Right renal pelvis (tissue), 4 donors: ENCODE measurements at regions not wholly inside any gene's neighbourhood (a gene's known extent, or its start where the extent isn't known, plus 50 kb on each side); places are given as distances from the start of the nearest gene placed in this dataset.
A peak's percentile ranks its signal among the peaks of the same experiment; 100 is the strongest.

Experiments
- DNase-seq, 4 donors: peaks; one replicate each; pipeline ENCODE4 v3.0.0-alpha.2; 2013; ENCODE audit warnings: low read depth in 4 of 4, low spot score in 3 of 4, missing footprints in 1 of 4

DNA sequence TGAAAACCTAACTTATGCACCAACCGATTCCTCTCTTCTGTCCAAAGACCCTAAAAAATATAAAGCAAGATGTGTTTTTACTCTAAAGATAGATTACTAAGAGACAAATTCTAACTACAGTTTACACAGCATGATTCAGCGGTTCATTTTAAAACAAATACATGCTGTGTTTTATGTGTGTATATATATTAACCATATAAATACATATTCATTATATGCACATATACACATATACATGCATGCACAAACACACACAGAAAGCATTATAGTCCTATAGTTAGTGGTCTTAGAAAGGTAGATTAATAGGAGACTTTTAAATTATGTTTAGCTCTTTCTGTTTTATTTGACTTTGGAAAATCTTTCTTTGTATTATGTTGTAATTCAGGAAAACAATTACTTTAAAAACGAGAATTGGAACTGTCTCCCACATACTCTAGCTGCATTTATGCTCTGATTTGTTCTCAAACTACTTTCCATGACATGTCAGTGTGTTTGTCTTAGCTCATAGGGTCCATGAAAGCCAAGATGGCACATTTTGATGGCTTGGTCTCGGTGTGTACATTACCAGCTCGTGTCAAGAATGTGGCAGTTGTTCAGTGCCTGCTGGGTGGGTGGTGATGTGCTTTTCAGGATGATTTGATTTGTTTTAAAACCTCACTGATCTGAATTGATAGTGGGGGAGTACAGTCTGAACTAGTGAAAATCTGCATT is 548.8 kb upstream of the SALL1 start:
- no peak for DNase-seq

- no peak for DNase-seq
These were observed 547.6 kb upstream of the SALL1 start for GRCh38 chr16:51698647-51699046.

- no peak for DNase-seq
These were observed 546.4 kb upstream of the SALL1 start for GRCh38 chr16:51697454-51697853.

DNA sequence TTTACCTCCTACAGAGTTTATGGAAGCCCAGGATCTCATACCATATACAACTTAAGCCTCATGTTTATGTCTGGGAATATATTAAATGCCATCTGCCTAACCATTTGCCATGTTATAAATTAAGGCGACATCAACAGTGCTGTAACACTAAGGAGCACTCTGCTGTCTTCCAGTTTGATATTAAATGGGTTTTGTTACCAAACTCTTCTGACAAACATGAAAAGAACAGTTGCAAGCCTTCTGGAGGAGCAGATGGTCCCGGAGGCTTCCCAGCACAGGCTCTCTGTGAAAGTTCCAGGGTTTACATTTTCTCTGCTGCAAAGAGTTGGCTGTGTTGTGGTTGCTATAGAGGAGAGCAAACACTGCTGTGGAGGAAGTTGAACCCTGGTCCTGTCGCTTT is 545.3 kb upstream of the SALL1 start:
- no peak for DNase-seq

- no peak for DNase-seq
These were observed 540.0 kb upstream of the SALL1 start for GRCh38 chr16:51691109-51691508.

DNA sequence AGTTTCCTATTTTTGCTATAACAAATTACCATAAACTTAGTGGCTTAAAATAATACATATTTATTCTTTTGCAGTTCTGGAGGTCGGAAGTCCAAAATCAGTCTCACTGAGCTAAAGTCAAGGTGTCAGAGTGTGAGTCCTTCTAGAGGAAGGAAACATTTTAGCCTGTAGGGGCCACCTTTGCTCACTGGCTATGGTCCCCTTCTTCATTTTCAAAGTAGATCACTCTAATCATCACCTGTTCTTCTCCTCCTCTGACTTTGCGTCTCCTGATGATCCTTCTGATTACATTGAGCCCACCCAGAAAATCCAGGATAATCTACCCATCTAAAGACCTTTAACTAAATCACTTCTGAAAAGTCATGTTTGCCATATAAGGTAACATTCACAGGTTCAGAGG is 534.4 kb upstream of the SALL1 start:
- DNase-seq, result no peak

DNA sequence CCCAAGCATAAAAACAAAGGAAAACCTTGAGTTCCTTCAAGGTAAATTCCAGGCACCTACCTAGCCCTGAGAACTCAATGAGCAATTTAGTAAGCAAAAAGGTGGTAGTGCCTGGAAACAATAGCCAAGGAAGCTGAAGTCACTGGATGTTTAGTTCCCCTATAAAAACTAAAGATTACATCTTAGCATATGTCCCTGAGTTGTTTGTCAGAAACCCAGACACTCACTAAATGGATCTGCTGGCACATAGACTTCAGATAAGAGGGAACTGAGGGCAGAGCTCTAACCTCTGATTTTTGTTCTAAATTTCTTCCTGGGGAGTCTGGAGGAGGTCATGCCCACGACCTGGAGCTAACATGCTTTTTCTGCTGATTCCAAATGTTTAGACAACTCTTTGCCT is 532.8 kb upstream of the SALL1 start:
- no peak for DNase-seq

- no peak for DNase-seq
These were observed 531.8 kb upstream of the SALL1 start for GRCh38 chr16:51682905-51683304.

DNA sequence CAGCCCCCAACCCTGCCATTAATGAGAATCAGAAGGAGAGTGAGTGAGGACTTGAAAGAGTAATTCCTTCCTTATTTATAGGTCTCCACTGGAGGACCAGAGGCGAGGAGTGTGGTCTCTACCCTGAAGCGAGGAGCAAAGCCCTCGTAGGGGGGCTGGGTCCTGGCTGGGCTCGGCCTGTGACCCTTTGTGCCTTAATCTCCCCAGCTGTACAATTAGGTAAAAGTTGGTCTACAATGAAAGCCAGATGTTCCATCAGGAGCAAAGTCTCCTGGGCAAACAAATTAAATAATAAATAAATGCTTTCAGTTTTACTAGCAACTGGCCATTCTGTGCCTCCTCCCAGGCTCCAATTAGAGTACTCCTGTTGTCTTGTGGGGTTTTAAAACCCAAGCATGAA is 523.5 kb upstream of the SALL1 start:
- DNase-seq, result no peak

DNA sequence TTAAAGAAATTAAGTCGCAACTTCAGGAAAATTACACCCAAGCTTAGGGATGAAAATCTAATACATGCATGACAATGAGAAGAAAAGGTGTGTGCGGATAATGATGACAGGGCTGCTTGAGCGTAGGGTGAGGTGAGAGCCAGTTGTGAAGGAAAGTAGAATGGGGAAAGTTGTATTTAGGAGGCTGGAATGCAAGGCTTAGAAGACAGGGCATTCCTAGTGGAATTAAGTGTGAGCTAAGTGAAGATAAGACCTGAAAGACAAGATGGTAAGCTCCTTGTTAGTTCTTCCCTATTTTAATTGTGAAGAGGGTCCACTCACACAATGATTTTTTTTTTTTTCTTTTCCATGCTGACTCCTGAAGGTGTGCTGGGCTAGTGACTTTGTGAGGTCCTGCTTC is 519.5 kb upstream of the SALL1 start:
- no peak for DNase-seq

- no peak for DNase-seq
These were observed 515.8 kb upstream of the SALL1 start for GRCh38 chr16:51666821-51667220.

DNA sequence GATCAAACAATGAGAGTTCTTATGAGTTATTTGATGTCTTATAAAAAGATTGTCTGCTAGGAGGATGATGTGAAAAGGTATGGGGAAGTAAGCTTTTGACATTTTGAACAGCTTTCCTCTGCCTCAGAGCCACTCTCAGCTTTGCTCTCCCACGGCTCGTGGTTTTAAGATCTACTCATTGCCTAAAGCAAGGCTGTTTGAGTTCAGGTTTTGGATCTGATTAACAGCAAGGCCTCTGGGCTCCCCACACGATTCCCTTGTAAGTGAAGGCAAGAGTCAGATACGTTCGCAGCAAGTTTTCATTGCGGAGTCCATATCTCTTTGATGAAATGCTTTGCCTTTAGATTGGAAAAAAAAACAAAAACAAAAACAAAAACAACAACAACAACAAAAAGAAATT is 515.0 kb upstream of the SALL1 start:
- DNase-seq, result no peak

DNA sequence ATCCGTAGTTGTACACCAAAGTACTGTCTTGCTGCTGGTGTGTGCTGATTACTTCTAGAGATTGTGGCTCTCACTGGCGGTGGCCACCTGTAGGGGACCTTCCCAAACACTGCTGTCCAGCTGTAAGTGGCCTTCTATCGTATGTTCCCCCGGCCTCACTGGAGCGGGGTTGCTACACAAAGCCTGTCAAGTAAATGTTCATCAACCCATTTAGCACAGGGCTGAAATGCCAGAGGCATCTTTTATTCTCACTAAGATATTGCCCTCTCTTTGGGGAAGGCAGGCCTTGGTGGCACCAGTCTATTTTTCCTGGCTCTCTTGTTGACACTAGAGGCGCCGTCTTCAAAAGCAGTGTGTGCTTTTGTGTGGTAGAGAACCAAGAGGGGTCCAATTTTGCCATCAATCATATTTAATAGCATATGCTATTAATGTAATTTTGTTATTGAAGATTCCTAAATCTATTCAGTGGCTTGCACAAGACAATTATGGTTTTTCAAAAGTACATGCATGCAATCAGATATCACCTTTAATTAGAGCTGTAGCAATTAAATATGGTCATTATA is 514.4 kb upstream of the SALL1 start:
- no peak for DNase-seq

DNA sequence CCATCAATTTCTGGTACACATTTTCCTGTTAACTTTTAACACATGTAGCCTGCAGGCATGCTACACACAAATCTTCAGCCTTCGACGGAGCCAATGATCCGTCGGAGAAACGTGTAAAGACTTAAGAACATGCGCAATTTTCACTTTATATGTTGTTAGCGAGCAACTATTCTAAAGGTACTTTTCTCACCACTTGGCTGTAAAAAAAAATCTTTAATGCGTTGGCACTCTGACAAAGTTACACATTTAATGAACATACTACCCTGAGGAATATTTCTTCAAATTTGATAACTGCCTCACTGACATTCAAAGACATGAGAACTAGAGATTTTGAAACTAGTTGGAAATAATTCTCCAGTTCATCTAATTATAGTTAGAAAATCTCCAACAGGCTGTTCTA is 507.5 kb upstream of the SALL1 start:
- no peak for DNase-seq

GRCh38 chr16:51657848-51658247 is 506.8 kb upstream of the SALL1 start:
- DNase-seq, result no peak

- no peak for DNase-seq
These were observed 504.2 kb upstream of the SALL1 start for GRCh38 chr16:51655249-51655648.

GRCh38 chr16:51651061-51651466 is 500.0 kb upstream of the SALL1 start:
- DNase-seq, result peak in 1 of 4 donors; percentile 7

- DNase-seq, result no peak
These were observed 498.6 kb upstream of the SALL1 start for GRCh38 chr16:51649631-51650030.

GRCh38 chr16:51648526-51648925 is 497.5 kb upstream of the SALL1 start:
- DNase-seq, result no peak

GRCh38 chr16:51641191-51641765 is 490.2 kb upstream of the SALL1 start:
- DNase-seq, result no peak

DNA sequence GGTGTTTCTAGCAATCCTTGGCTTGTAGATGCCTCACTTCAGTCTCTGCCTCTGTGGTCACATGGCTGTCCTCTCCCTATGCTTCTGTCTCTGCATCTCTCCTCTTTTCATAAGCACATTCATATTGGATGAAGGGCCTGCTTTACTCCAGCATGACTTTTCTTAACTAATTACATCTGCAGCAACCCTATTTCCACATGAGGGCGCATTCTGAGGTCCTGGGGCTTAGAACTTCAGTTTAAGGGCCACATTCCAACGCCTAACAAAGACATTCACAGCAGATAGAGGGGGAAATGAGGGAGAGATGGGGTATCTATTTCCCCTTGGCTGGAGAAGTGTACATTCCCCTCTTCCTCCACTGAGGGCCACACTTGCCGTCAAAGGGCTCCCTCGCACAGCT is 489.1 kb upstream of the SALL1 start:
- no peak for DNase-seq

- DNase-seq, result no peak
These were observed 487.5 kb upstream of the SALL1 start for GRCh38 chr16:51638339-51639135.
